ENCODE measurements at regions not wholly inside any gene's neighbourhood (a gene's known extent, or its start where the extent isn't known, plus 50 kb on each side); places are given as distances from the start of the nearest gene placed in this dataset.

DNA sequence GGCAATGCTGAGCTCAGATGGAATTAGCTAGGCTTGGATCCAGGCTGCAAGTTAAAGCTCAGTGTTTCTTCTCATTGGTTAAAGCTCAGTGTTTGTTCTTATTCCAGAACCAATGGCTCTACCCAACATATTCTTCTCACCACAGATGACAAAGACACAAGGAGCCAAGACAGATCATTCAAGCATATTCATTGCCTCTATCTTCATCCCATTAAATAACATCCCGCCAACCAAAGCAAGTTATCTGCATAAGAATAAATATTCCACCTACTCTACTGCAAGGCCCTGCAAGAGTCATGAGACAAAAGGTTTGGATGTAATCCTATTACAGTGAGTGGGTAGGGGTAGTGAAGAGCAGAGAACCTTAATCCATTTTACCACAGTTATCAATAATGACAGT lies 766.5 kb downstream of the C4orf33 start:
- TF ChIP-seq, protein P1, sequence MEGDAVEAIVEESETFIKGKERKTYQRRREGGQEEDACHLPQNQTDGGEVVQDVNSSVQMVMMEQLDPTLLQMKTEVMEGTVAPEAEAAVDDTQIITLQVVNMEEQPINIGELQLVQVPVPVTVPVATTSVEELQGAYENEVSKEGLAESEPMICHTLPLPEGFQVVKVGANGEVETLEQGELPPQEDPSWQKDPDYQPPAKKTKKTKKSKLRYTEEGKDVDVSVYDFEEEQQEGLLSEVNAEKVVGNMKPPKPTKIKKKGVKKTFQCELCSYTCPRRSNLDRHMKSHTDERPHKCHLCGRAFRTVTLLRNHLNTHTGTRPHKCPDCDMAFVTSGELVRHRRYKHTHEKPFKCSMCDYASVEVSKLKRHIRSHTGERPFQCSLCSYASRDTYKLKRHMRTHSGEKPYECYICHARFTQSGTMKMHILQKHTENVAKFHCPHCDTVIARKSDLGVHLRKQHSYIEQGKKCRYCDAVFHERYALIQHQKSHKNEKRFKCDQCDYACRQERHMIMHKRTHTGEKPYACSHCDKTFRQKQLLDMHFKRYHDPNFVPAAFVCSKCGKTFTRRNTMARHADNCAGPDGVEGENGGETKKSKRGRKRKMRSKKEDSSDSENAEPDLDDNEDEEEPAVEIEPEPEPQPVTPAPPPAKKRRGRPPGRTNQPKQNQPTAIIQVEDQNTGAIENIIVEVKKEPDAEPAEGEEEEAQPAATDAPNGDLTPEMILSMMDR (IDR thresholded peaks at IDR 0.05), result no peak
- TF ChIP-seq POLR2A (IDR thresholded peaks at IDR 0.05), result no peak
